GM23248 (cell line): ENCODE measurements at regions not wholly inside any gene's neighbourhood (a gene's known extent, or its start where the extent isn't known, plus 50 kb on each side); places are given as distances from the start of the nearest gene placed in this dataset.
"Not testable (repeated sequence)": the region's sequence is repeated elsewhere in the genome, so short reads cannot be mapped to it uniquely, and the experiment has no call there.

Experiments used
- DNase-seq: peaks from one replicate; pipeline ENCODE4 v3.0.0-alpha.2; 2015
- H2AFZ ChIP-seq: fragments of 200-600 bp; sonication (generic); 2 replicates; pipeline ENCODE4 v1.6.1; 2016; ENCODE audit warnings: antibody characterized with exemption
- H3F3A ChIP-seq: fragments of 200-600 bp; sonication (generic); 2 replicates; pipeline ENCODE4 v1.6.1; 2016; ENCODE audit warnings: mild to moderate bottlenecking, antibody characterized with exemption, mixed run types; ENCODE audit not compliant: insufficient read depth
- H3K27ac ChIP-seq: fragments of 200-600 bp; sonication (generic); 2 replicates; pipeline ENCODE4 v1.5.1; 2016; ENCODE audit warnings: mild to moderate bottlenecking
- H3K27me3 ChIP-seq: fragments of 200-600 bp; sonication (generic); replicated peaks from 2 replicates; pipeline ENCODE4 v1.6.1; 2016; ENCODE audit warnings: mild to moderate bottlenecking; ENCODE audit not compliant: insufficient read depth
- H3K36me3 ChIP-seq: fragments of 200-600 bp; sonication (generic); 2 replicates; pipeline ENCODE4 v1.6.1; 2016; ENCODE audit warnings: low read depth, mild to moderate bottlenecking
- H3K4me1 ChIP-seq: fragments of 200-600 bp; sonication (generic); 2 replicates; pipeline ENCODE4 v1.6.1; 2016; ENCODE audit warnings: mild to moderate bottlenecking; ENCODE audit not compliant: insufficient read depth
- H3K4me2 ChIP-seq: fragments of 200-600 bp; sonication (generic); one replicate; pipeline ENCODE4 v1.6.1; 2016; ENCODE audit warnings: mild to moderate bottlenecking; ENCODE audit not compliant: unreplicated experiment
- H3K4me3 ChIP-seq: fragments of 200-600 bp; sonication (generic); 2 replicates; pipeline ENCODE4 v1.5.1; 2016; ENCODE audit warnings: mild to moderate bottlenecking
- H3K79me2 ChIP-seq: fragments of 200-600 bp; sonication (generic); 2 replicates; pipeline ENCODE4 v1.6.1; 2016; ENCODE audit warnings: mild to moderate bottlenecking; ENCODE audit not compliant: insufficient read depth
- H3K9ac ChIP-seq: fragments of 200-600 bp; sonication (generic); 2 replicates; pipeline ENCODE4 v1.6.1; 2016; ENCODE audit warnings: mild to moderate bottlenecking
- H3K9me2 ChIP-seq: fragments of 200-600 bp; sonication (generic); 2 replicates; pipeline ENCODE4 v1.6.1; 2016; ENCODE audit warnings: mixed run types, mild to moderate bottlenecking, moderate library complexity; ENCODE audit not compliant: insufficient read depth
- H3K9me3 ChIP-seq: fragments of 200-600 bp; sonication (generic); one replicate; pipeline ENCODE4 v1.6.1; 2017; ENCODE audit warnings: low read depth
- H4K20me1 ChIP-seq: fragments of 200-600 bp; sonication (generic); 2 replicates; pipeline ENCODE4 v1.6.0; 2016; ENCODE audit not compliant: insufficient read depth
- EZH2 ChIP-seq: fragments of 200-600 bp; sonication (generic); IDR thresholded peaks from 2 replicates; pipeline ENCODE4 v1.6.1; 2018; ENCODE audit warnings: antibody characterized with exemption, mild to moderate bottlenecking; ENCODE audit not compliant: insufficient read depth, poor library complexity, severe bottlenecking
- EZH2phosphoT487 ChIP-seq: fragments of 200-600 bp; sonication (generic); IDR thresholded peaks from 2 replicates; pipeline ENCODE4 v1.6.1; 2018; ENCODE audit warnings: antibody characterized with exemption, moderate library complexity, mild to moderate bottlenecking, low read depth; ENCODE audit not compliant: insufficient read depth
- WGBS, 2 experiments: methylation state at CpG; one replicate each; pipeline ENCODE4 v1.1.6; 2015 to 2017; ENCODE audit warnings: low lambda C conversion rate in 2 of 2, low coverage in 1 of 2; ENCODE audit errors: missing lambda C conversion rate in 2 of 2; 5-methylcytosine and 5-hydroxymethylcytosine counted together
- in situ Hi-C: fragments of 300-500 bp; cut with MboI; formaldehyde crosslinking; loops from 2 replicates; pipeline ENCODE4 v1.15.0; 2020

DNA sequence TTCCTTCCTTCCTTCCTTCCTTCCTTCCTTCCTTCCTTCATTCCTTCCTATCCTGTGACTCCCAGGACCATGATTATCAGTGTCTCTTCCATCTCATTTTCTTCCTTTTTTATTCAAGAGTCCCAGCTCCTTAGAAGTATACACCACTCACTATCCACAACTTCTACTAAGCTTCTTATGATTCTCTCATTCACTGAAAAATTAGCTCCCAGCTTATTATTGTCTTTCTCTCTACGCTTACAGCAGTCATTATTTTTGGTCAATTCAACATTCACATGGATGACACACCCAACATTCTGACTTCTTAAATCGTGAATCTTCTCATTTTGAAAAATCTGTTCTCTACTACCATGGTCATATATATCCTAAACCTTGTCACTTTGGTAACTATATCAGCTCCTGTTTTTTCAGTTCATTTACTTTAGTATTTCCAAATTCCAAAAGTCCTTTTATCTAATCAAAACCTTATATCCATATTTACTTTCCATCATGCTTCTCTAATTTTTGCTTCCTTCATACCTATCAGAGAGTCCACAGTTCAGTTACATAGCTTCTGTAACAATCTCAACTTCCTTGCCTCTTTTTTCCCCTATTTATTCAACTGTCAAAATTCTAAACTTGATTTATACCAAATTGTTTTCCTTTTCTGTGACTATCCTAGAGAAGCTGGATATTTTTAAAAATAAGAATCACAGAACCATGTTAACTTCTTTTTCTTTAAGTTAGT, 677.5 kb downstream of the RAPGEF2 start:
- no peak overlapping the region for H3K4me3 ChIP-seq
- DNase-seq: no peak
- no peak overlapping the region for H3K27ac ChIP-seq
- no peak overlapping the region for H3K9ac ChIP-seq
- no peaks in the 10 kb centered on the region for H3K36me3 ChIP-seq
- no peaks in the 10 kb centered on the region for H3F3A ChIP-seq
- no peaks in the 10 kb centered on the region for H3K27me3 ChIP-seq
- no peaks in the 10 kb centered on the region for H4K20me1 ChIP-seq
- H3K9me2 ChIP-seq: no peaks in the 10 kb centered on the region
- H3K4me1 ChIP-seq: no peaks in the 10 kb centered on the region
- in situ Hi-C loops: no loop called here
- H2AFZ ChIP-seq: no peak overlapping the region
- H3K4me2 ChIP-seq: no peak overlapping the region
- no peaks in the 10 kb centered on the region for H3K79me2 ChIP-seq
- TF ChIP-seq EZH2 (no peak), EZH2phosphoT487 (no peak)
- H3K9me3 ChIP-seq: no peaks in the 10 kb centered on the region
- 18 to 20% methylated on average over 2 of the region's 2 CpGs for WGBS, 2 experiments

DNA sequence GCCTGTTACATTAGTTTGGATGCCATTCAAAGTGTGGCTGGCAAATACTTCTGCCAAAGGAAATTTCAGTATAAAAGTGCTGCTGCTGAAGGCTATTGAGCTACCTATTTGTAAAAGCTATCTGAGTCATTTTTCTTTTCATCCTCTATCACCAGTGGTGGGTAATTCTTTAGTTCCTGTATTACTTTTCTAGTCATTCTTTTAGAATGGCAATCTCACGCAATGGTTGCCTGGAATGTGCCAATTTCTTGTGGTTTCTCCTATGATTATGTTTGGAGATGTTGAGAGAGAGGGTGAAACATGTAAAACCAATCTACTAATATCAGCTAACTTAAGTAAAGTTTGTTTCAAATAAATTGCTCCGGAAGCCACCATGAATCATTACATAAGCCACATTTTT, 685.0 kb downstream of the RAPGEF2 start:
- H3K36me3 ChIP-seq: no peaks in the 10 kb centered on the region
- 21 to 27% methylated on average over 2 of the region's 2 CpGs for WGBS, 2 experiments
- in situ Hi-C loops: no loop called here
- no peaks in the 10 kb centered on the region for H3K9me3 ChIP-seq
- DNase-seq: no peak
- no peak overlapping the region for H3K4me3 ChIP-seq
- H3K27me3 ChIP-seq: no peaks in the 10 kb centered on the region
- no peak overlapping the region for H3K27ac ChIP-seq
- no peaks in the 10 kb centered on the region for H3F3A ChIP-seq
- no peak overlapping the region for H2AFZ ChIP-seq
- H3K4me1 ChIP-seq: no peaks in the 10 kb centered on the region
- H3K4me2 ChIP-seq: no peak overlapping the region
- H4K20me1 ChIP-seq: no peaks in the 10 kb centered on the region
- H3K9ac ChIP-seq: no peak overlapping the region
- H3K9me2 ChIP-seq: no peaks in the 10 kb centered on the region
- TF ChIP-seq EZH2 (no peak), EZH2phosphoT487 (no peak)
- no peaks in the 10 kb centered on the region for H3K79me2 ChIP-seq

DNA sequence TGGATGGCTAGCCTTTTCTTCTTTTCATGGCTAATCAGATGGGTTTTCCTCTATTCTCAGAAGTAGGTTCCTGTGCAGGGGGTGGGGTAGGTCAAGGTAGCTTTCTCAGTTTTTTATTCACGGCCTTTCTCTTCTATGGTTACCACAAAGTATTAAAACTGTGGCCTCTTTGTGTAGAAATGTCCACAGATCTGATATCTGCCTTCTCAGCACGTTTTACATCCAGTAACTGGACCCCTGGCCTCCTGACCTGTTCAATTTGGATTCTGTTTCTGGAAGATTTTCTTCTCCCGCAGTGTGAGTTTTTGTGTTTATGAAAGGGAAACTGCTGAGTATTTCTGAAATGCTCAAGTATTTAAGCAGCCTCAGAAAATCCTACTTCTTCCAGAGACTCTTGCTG, 688.5 kb downstream of the RAPGEF2 start:
- Histone ChIP-seq H3K79me2 (no peaks in the 10 kb centered on the region), H3K9me3 (no peaks in the 10 kb centered on the region), H3K36me3 (no peaks in the 10 kb centered on the region), H3K4me1 (no peaks in the 10 kb centered on the region), H3F3A (no peaks in the 10 kb centered on the region), H3K4me3 (no peak overlapping the region), H3K9ac (no peak overlapping the region), H4K20me1 (no peaks in the 10 kb centered on the region), H3K4me2 (no peak overlapping the region), H2AFZ (no peak overlapping the region), H3K9me2 (no peaks in the 10 kb centered on the region), H3K27ac (no peak overlapping the region), H3K27me3 (no peaks in the 10 kb centered on the region)
- TF ChIP-seq EZH2 (no peak), EZH2phosphoT487 (no peak)
- in situ Hi-C loops: no loop called here
- DNase-seq: no peak
- WGBS, 2 experiments: 6 to 14% methylated on average over 3 of the region's 3 CpGs

DNA sequence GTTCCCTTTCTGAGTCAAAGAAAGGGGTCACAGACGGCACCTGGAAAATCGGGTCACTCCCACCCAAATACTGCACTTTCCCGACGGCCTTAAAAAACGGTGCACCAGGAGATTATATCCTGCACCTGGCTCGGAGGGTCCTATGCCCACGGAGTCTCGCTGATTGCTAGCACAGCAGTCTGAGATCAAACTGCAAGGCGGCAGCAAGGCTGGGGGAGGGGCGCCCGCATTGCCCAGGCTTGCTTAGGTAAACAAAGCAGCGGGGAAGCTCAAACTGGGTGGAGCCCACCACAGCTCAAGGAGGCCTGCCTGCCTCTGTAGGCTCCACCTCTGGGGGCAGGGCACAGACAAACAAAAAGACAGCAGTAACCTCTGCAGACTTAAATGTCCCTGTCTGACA, 701.7 kb downstream of the RAPGEF2 start:
- H3K79me2 ChIP-seq, H3K4me3 ChIP-seq, H3K9ac ChIP-seq, H3K27me3 ChIP-seq, H3K36me3 ChIP-seq, H2AFZ ChIP-seq, H4K20me1 ChIP-seq, DNase-seq, in situ Hi-C loops, H3K9me2 ChIP-seq, H3K4me1 ChIP-seq, H3K4me2 ChIP-seq, H3F3A ChIP-seq, H3K27ac ChIP-seq, H3K9me3 ChIP-seq: not testable (repeated sequence)
- 42 to 48% methylated on average over 12 of the region's 12 CpGs for WGBS, 2 experiments

DNA sequence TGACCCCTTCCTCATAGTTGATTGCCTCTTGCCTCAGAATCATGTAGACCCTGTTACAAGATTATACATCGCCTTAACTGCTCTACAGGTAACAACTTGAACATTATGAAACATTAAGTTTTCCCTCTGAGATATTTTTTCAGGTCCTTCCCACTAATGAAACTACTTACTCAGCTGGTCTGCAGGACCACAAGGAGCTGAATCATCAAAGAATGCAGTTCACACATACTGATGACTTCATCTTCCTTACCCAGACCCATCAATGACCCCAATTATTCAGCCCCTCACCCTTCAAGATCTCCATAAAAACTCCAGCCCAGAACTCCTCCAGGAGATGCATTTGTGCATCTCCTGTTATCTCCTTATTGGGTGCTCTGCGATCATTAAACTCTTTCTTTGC, 720.9 kb downstream of the RAPGEF2 start:
- Histone ChIP-seq H3F3A (no peaks in the 10 kb centered on the region), H3K4me2 (no peak overlapping the region), H3K79me2 (no peaks in the 10 kb centered on the region), H3K9me2 (no peaks in the 10 kb centered on the region), H3K27me3 (no peaks in the 10 kb centered on the region), H4K20me1 (no peaks in the 10 kb centered on the region), H3K9ac (no peak overlapping the region), H3K36me3 (no peaks in the 10 kb centered on the region), H3K9me3 (no peaks in the 10 kb centered on the region), H3K4me1 (no peaks in the 10 kb centered on the region), H2AFZ (no peak overlapping the region), H3K4me3 (no peak overlapping the region), H3K27ac (no peak overlapping the region)
- 9 to 12% methylated on average over 2 of the region's 2 CpGs for WGBS, 2 experiments
- TF ChIP-seq EZH2 (no peak), EZH2phosphoT487 (no peak)
- in situ Hi-C loops: no loop called here
- no peak for DNase-seq
